Lung (tissue), 11 donors: ENCODE measurements at regions not wholly inside any gene's neighbourhood (a gene's known extent, or its start where the extent isn't known, plus 50 kb on each side); places are given as distances from the start of the nearest gene placed in this dataset.

ENCODE experiments used
- ATAC-seq: fragments of 200-7000 bp; cut with Tn5 transposase; one replicate; pipeline ENCODE4 v1.9.1; 2020; ENCODE audit warnings: moderate number of reproducible peaks; ENCODE audit not compliant: insufficient read depth, low FRiP score
- DNase-seq, 3 donors: peaks; one replicate each; pipeline ENCODE4 v3.0.0-alpha.2; 2013 to 2017
- H3K27ac ChIP-seq, 2 donors: one replicate each; pipeline ENCODE4 v1.5.1; 2013; ENCODE audit warnings: mild to moderate bottlenecking in 2 of 2, moderate library complexity in 2 of 2, control low read depth in 1 of 2, inconsistent platforms in 1 of 2, low read depth in 1 of 2, low read length in 1 of 2
- H3K27me3 ChIP-seq, 3 donors: one replicate each; pipeline ENCODE4 v1.5.1; 2013; ENCODE audit warnings: low read length in 2 of 3; ENCODE audit not compliant: control insufficient read depth in 3 of 3, insufficient read depth in 3 of 3
- H3K36me3 ChIP-seq, 4 donors: one replicate each; pipeline ENCODE4 v1.5.1; 2013; ENCODE audit warnings: low read length in 4 of 4, mild to moderate bottlenecking in 1 of 4, moderate library complexity in 1 of 4; ENCODE audit not compliant: control insufficient read depth in 4 of 4, insufficient read depth in 4 of 4
- H3K4me1 ChIP-seq, 5 donors: one replicate each; pipeline ENCODE4 v1.5.1; 2013; ENCODE audit warnings: low read length in 5 of 5, mild to moderate bottlenecking in 2 of 5, moderate library complexity in 1 of 5; ENCODE audit not compliant: control insufficient read depth in 5 of 5, insufficient read depth in 5 of 5
- H3K4me3 ChIP-seq: one replicate; pipeline ENCODE4 v1.5.1; 2013; ENCODE audit warnings: mild to moderate bottlenecking, control low read depth, moderate library complexity
- H3K9ac ChIP-seq, 2 donors: one replicate each; pipeline ENCODE4 v1.5.1; 2013; ENCODE audit warnings: low read length in 2 of 2, control low read depth in 1 of 2; ENCODE audit not compliant: insufficient read depth in 1 of 2
- H3K9me3 ChIP-seq, 4 donors: one replicate each; pipeline ENCODE4 v1.5.1; 2013; ENCODE audit warnings: low read length in 3 of 4, mild to moderate bottlenecking in 1 of 4, moderate library complexity in 1 of 4; ENCODE audit not compliant: control insufficient read depth in 4 of 4, insufficient read depth in 3 of 4
- WGBS, 2 donors: extraction: QIAGEN DNeasy Blood & Tissue Kit; methylation state at CpG; one replicate each; pipeline ENCODE4 v1.1.7; 2013; 5-methylcytosine and 5-hydroxymethylcytosine counted together
- TF ChIP-seq, protein P1 (sequence below): IDR thresholded peaks from 2 replicates; pipeline ENCODE4 v1.5.1; 2012; ENCODE audit warnings: mild to moderate bottlenecking; ENCODE audit errors: control extremely low read depth, extremely low read depth
- donor health status: control.
- donor health status: control.
- donor health status: Bipolar disorder and iron deficiency.
- donor health status: healthy.
- donor health status: DM: yes; HTN: yes; CAD: no.

- DNase-seq: no peak
- TF ChIP-seq, protein P1, sequence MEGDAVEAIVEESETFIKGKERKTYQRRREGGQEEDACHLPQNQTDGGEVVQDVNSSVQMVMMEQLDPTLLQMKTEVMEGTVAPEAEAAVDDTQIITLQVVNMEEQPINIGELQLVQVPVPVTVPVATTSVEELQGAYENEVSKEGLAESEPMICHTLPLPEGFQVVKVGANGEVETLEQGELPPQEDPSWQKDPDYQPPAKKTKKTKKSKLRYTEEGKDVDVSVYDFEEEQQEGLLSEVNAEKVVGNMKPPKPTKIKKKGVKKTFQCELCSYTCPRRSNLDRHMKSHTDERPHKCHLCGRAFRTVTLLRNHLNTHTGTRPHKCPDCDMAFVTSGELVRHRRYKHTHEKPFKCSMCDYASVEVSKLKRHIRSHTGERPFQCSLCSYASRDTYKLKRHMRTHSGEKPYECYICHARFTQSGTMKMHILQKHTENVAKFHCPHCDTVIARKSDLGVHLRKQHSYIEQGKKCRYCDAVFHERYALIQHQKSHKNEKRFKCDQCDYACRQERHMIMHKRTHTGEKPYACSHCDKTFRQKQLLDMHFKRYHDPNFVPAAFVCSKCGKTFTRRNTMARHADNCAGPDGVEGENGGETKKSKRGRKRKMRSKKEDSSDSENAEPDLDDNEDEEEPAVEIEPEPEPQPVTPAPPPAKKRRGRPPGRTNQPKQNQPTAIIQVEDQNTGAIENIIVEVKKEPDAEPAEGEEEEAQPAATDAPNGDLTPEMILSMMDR: no peak
- Histone ChIP-seq H3K4me1 (peaks cover 0 to 40% (median 0%) of the 10 kb centered on the region in 5 donors), H3K4me3 (no peak overlapping the region), H3K27ac (no peak overlapping the region), H3K9me3 (no peaks in the 10 kb centered on the region), H3K36me3 (no peaks in the 10 kb centered on the region), H3K9ac (no peak overlapping the region), H3K27me3 (no peaks in the 10 kb centered on the region)
- WGBS, 2 donors: 98% methylated on average over 35 to 42 of the region's 42 CpGs
- ATAC-seq: no peak
Observed at GRCh38 chr2:134129900-134130537, 123.9 kb upstream of the MGAT5 start.

- ATAC-seq: no peak
- WGBS, 2 donors: 88 to 89% methylated on average over 7 of the region's 7 CpGs
- no peak overlapping the region for H3K27ac ChIP-seq
Observed at GRCh38 chr2:134131681-134132489, 122.0 kb upstream of the MGAT5 start.

GRCh38 chr2:134132490-134132857 lies 121.4 kb upstream of the MGAT5 start:
- no peaks in the 10 kb centered on the region for H3K36me3 ChIP-seq
- TF ChIP-seq, protein P1: no peak
- ATAC-seq (no peak), DNase-seq (peak in 2 of 3 donors; percentile 18 to 20)
- peak overlapping the region in 1 of 2 donors; percentile 41 for H3K27ac ChIP-seq
- H3K27me3 ChIP-seq: no peaks in the 10 kb centered on the region
- H3K9ac ChIP-seq: no peak overlapping the region
- H3K9me3 ChIP-seq: no peaks in the 10 kb centered on the region
- no peak overlapping the region for H3K4me3 ChIP-seq
- WGBS, 2 donors: 61 to 74% methylated on average over 3 of the region's 3 CpGs
- H3K4me1 ChIP-seq: peaks cover 0 to 20% (median 10%) of the 10 kb centered on the region in 5 donors

More at GRCh38 chr2:134131681-134132489, 122.0 kb upstream of the MGAT5 start:
- no peaks in the 10 kb centered on the region for H3K27me3 ChIP-seq
- DNase-seq: no peak
- no peak overlapping the region for H3K4me3 ChIP-seq
- H3K36me3 ChIP-seq: no peaks in the 10 kb centered on the region
- H3K4me1 ChIP-seq: peaks cover 0 to 23% (median 4%) of the 10 kb centered on the region in 5 donors
- H3K9me3 ChIP-seq: no peaks in the 10 kb centered on the region
- H3K9ac ChIP-seq: no peak overlapping the region
- TF ChIP-seq, protein P1: no peak
